Panc1 (cell line): ENCODE measurements at regions not wholly inside any gene's neighbourhood (a gene's known extent, or its start where the extent isn't known, plus 50 kb on each side); places are given as distances from the start of the nearest gene placed in this dataset.

Experiments used
- ATAC-seq: fragments of 200-7000 bp; cut with Tn5 transposase; 2 replicates; pipeline ENCODE4 v1.9.1; 2020; ENCODE audit warnings: mild to moderate bottlenecking, moderate library complexity
- BruUV-seq: library from RNA; stranded (reverse); fragments of 400-500 nt; replicated peaks from 2 replicates; lab custom pipeline; 2021; lab: Mats Ljungman, UMichigan
- CTCF ChIA-PET: fragments of 300-600 bp; sonication (Branson Sonifier 250); formaldehyde crosslinking; loops from one replicate; lab custom pipeline; 2022; ENCODE audit warnings: antibody characterized with exemption; lab: Charles Lee
- POLR2A ChIA-PET: fragments of 300-600 bp; sonication (Branson Sonifier 250); formaldehyde crosslinking; loops from one replicate; lab custom pipeline; 2022; ENCODE audit warnings: antibody characterized with exemption; lab: Charles Lee
- DNase-seq: peaks from one replicate; pipeline ENCODE4 v3.0.0-alpha.2; 2010; ENCODE audit warnings: low read depth, low spot score
- H3K27ac ChIP-seq: 2 replicates; pipeline ENCODE4 v1.5.1; 2011; ENCODE audit warnings: mild to moderate bottlenecking, low read length, inconsistent platforms
- H3K27me3 ChIP-seq: fragments of 200-500 bp; sonication (Bioruptor generic); 2 replicates; pipeline ENCODE4 v1.6.0; 2014; ENCODE audit warnings: low read length, inconsistent platforms; ENCODE audit not compliant: control insufficient read depth, insufficient read depth
- H3K36me3 ChIP-seq: fragments of 200-500 bp; sonication (Bioruptor generic); 2 replicates; pipeline ENCODE4 v1.5.1; 2014; ENCODE audit warnings: inconsistent platforms, mild to moderate bottlenecking, low read length, moderate library complexity; ENCODE audit not compliant: control insufficient read depth, insufficient read depth
- H3K4me1 ChIP-seq: 2 replicates; pipeline ENCODE4 v1.5.1; 2011; ENCODE audit warnings: inconsistent platforms, mild to moderate bottlenecking, low read length, moderate library complexity; ENCODE audit not compliant: control insufficient read depth, insufficient read depth
- H3K4me3 ChIP-seq, 2 experiments: 2 replicates each; pipeline ENCODE4 v1.5.1; 2011 to 2012; ENCODE audit warnings: low read depth in 2 of 2, low read length in 2 of 2, mild to moderate bottlenecking in 2 of 2, inconsistent platforms in 1 of 2, moderate library complexity in 1 of 2
- H3K9me3 ChIP-seq: fragments of 200-500 bp; sonication (Bioruptor generic); 2 replicates; pipeline ENCODE4 v1.5.1; 2014; ENCODE audit warnings: low read depth, mild to moderate bottlenecking, inconsistent platforms, low read length, moderate library complexity; ENCODE audit not compliant: control insufficient read depth, insufficient read depth
- CTCF ChIP-seq: fragments of 450-650 bp; IDR thresholded peaks from 2 replicates; pipeline ENCODE4 v1.5.1; 2017; ENCODE audit warnings: mild to moderate bottlenecking
- POLR2AphosphoS5 ChIP-seq: IDR thresholded peaks from 2 replicates; pipeline ENCODE4 v1.6.1; 2012; ENCODE audit warnings: mild to moderate bottlenecking, low read depth, low read length, moderate library complexity
- REST ChIP-seq, 2 experiments: IDR thresholded peaks; 2 replicates each; pipeline ENCODE4 v1.6.1; 2011 to 2012; ENCODE audit warnings: low read depth in 2 of 2, control low read depth in 1 of 2, low read length in 1 of 2, mild to moderate bottlenecking in 1 of 2, moderate library complexity in 1 of 2; ENCODE audit not compliant: insufficient read depth in 1 of 2
- SIN3A ChIP-seq: IDR thresholded peaks from 2 replicates; pipeline ENCODE4 v1.6.1; 2012; ENCODE audit warnings: low read depth, mild to moderate bottlenecking, low read length, moderate library complexity, borderline replicate concordance; ENCODE audit not compliant: insufficient read depth
- TCF7L2 ChIP-seq: IDR thresholded peaks from 2 replicates; pipeline ENCODE4 v1.6.1; 2011; ENCODE audit warnings: mild to moderate bottlenecking, low read depth, low read length, inconsistent platforms
- in situ Hi-C: cut with HindIII; loops from 2 replicates; pipeline ENCODE4 v1.10.0; 2016; ENCODE audit warnings: low sequenced_read_pairs, low pct_unique_long_range_greater_than_20kb
- intact Hi-C: fragments of 100-400 bp; cut with micrococcal nuclease; formaldehyde crosslinking; loops from one replicate; pipeline ENCODE4 v1.10.0; 2022; ENCODE audit not compliant: unreplicated experiment

- BruUV-seq: no TSS peak
- DNase-seq: no peak
- TF ChIP-seq TCF7L2 (no peak), REST (IDR thresholded peaks at IDR 0.05; ENCODE audit: insufficient read depth in 1 of 2, low read depth in 2 of 2, low read length in 1 of 2) (no peak), SIN3A (no peak), CTCF (no peak), POLR2AphosphoS5 (no peak)
- POLR2A ChIA-PET: no interaction called here
- no peak overlapping the region for H3K27ac ChIP-seq
- H3K4me3 ChIP-seq: no peak overlapping the region
- CTCF ChIA-PET: interaction anchor here (0.6 kb wide), 1 partner anchor 1844 kb away, joined by 5 read pairs; no protein-coding TSS in a partner anchor
- H3K27me3 ChIP-seq: no peaks in the 10 kb centered on the region
- H3K36me3 ChIP-seq: no peaks in the 10 kb centered on the region
- intact Hi-C loops (no loop called here), in situ Hi-C loops (no loop called here)
- no peaks in the 10 kb centered on the region for H3K4me1 ChIP-seq
- no peaks in the 10 kb centered on the region for H3K9me3 ChIP-seq
- ATAC-seq: no peak
Measured at GRCh38 chr4:166309286-166309685, 436.2 kb downstream of the TLL1 start.

- intact Hi-C loops (no loop called here), in situ Hi-C loops (no loop called here)
- H3K9me3 ChIP-seq: no peaks in the 10 kb centered on the region
- ChIA-PET POLR2A (no interaction called here), CTCF (no interaction called here)
- BruUV-seq: no TSS peak
- TF ChIP-seq POLR2AphosphoS5: no peak
- no peak for TF ChIP-seq TCF7L2
- TF ChIP-seq CTCF: no peak
- no peak for TF ChIP-seq SIN3A
- TF ChIP-seq REST (IDR thresholded peaks at IDR 0.05; ENCODE audit: insufficient read depth in 1 of 2, low read depth in 2 of 2, low read length in 1 of 2): no peak
- no peaks in the 10 kb centered on the region for H3K36me3 ChIP-seq
- H3K4me3 ChIP-seq: no peak overlapping the region
- no peak overlapping the region for H3K27ac ChIP-seq
- H3K4me1 ChIP-seq: no peaks in the 10 kb centered on the region
- no peaks in the 10 kb centered on the region for H3K27me3 ChIP-seq
- DNase-seq: no peak
- ATAC-seq: no peak
Measured at GRCh38 chr4:166311169-166311568, 438.1 kb downstream of the TLL1 start.
